ENCODE measurements at regions not wholly inside any gene's neighbourhood (a gene's known extent, or its start where the extent isn't known, plus 50 kb on each side); places are given as distances from the start of the nearest gene placed in this dataset.

- no peak overlapping the region for H3K4me3 ChIP-seq (ENCODE audit: low read depth, low read length)
- TF ChIP-seq, protein P1, sequence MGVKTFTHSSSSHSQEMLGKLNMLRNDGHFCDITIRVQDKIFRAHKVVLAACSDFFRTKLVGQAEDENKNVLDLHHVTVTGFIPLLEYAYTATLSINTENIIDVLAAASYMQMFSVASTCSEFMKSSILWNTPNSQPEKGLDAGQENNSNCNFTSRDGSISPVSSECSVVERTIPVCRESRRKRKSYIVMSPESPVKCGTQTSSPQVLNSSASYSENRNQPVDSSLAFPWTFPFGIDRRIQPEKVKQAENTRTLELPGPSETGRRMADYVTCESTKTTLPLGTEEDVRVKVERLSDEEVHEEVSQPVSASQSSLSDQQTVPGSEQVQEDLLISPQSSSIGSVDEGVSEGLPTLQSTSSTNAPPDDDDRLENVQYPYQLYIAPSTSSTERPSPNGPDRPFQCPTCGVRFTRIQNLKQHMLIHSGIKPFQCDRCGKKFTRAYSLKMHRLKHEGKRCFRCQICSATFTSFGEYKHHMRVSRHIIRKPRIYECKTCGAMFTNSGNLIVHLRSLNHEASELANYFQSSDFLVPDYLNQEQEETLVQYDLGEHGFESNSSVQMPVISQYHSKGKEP (tag by site-specific recombination; IDR thresholded peaks at IDR 0.05): no peak
- TF ChIP-seq, protein P2, sequence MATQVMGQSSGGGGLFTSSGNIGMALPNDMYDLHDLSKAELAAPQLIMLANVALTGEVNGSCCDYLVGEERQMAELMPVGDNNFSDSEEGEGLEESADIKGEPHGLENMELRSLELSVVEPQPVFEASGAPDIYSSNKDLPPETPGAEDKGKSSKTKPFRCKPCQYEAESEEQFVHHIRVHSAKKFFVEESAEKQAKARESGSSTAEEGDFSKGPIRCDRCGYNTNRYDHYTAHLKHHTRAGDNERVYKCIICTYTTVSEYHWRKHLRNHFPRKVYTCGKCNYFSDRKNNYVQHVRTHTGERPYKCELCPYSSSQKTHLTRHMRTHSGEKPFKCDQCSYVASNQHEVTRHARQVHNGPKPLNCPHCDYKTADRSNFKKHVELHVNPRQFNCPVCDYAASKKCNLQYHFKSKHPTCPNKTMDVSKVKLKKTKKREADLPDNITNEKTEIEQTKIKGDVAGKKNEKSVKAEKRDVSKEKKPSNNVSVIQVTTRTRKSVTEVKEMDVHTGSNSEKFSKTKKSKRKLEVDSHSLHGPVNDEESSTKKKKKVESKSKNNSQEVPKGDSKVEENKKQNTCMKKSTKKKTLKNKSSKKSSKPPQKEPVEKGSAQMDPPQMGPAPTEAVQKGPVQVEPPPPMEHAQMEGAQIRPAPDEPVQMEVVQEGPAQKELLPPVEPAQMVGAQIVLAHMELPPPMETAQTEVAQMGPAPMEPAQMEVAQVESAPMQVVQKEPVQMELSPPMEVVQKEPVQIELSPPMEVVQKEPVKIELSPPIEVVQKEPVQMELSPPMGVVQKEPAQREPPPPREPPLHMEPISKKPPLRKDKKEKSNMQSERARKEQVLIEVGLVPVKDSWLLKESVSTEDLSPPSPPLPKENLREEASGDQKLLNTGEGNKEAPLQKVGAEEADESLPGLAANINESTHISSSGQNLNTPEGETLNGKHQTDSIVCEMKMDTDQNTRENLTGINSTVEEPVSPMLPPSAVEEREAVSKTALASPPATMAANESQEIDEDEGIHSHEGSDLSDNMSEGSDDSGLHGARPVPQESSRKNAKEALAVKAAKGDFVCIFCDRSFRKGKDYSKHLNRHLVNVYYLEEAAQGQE (tag by site-specific recombination; IDR thresholded peaks at IDR 0.05): peak; percentile 65; the same call in 1 of the 2 replicates
- TF ChIP-seq ZNF549 (tag by site-specific recombination; IDR thresholded peaks at IDR 0.05) (no peak), SP7 (tag by site-specific recombination; IDR thresholded peaks at IDR 0.05) (no peak), MYNN (tag by site-specific recombination; IDR thresholded peaks at IDR 0.05; ENCODE audit: borderline replicate concordance) (no peak), ZNF280C (tag by site-specific recombination; IDR thresholded peaks at IDR 0.05) (no peak)
- no peaks in the 10 kb centered on the region for H3K9me3 ChIP-seq (ENCODE audit: control insufficient read depth, insufficient read depth, low read depth, low read length)
- no peaks in the 10 kb centered on the region for H3K36me3 ChIP-seq (ENCODE audit: control insufficient read depth in 2 of 2, insufficient read depth in 1 of 2, low read length in 2 of 2)
- H3K27ac ChIP-seq (ENCODE audit: extremely low read depth, low read depth, low read length): no peak overlapping the region
- no peaks in the 10 kb centered on the region for H3K4me1 ChIP-seq (ENCODE audit: control insufficient read depth, insufficient read depth, low read length)
- CTCF ChIA-PET: interaction anchor here (0.6 to 1.4 kb wide), 2 partner anchors 113 to 185 kb away, joined by 3 read pairs; no protein-coding TSS in a partner anchor
- POLR2A ChIA-PET: no interaction called here
These were observed 146.5 kb upstream of the FERMT1 start for GRCh38 chr20:6269168-6269873.

DNA sequence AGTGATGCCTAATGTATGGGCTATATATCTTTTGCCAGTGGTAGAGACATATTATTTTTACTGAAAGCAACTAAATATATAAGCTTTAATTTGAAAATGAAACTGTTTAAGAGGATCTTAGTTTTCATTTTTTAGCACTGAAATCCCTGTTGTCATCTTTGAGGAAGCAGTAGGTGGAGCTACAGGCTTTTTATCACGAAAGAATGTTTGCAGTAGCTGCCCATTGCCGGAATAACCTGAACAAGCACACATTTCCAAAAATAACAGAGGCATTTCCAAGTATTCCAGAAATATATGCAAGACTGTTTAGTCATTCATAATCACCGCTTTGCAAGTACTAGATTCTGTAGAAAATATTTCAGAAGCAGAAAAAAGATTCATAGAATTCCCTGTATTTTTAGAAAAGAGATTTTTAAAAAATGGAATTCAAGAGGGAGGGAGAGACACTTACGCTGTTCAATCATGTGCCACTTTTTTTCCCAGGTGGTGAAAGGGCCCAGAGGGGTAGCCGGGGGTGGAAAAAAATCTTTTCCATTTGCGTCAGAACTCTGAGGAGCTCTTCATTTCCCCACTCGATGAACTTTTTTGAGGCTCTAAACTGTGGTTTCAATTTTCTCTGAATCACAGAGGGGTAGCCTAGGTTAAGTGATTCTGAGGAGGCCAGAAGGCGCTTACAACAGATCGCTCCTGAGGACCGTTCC is 142.5 kb upstream of the FERMT1 start:
- CTCF ChIA-PET: interaction anchor here (0.6 to 1.8 kb wide), 28 partner anchors 9 to 1020 kb away, joined by 3 to 8 read pairs (median 3); no protein-coding TSS in a partner anchor
- no peaks in the 10 kb centered on the region for H3K9me3 ChIP-seq (ENCODE audit: control insufficient read depth, insufficient read depth, low read depth, low read length)
- H3K36me3 ChIP-seq (ENCODE audit: control insufficient read depth in 2 of 2, insufficient read depth in 1 of 2, low read length in 2 of 2): no peaks in the 10 kb centered on the region
- no peak overlapping the region for H3K27ac ChIP-seq (ENCODE audit: extremely low read depth, low read depth, low read length)
- H3K4me3 ChIP-seq (ENCODE audit: low read depth, low read length): no peak overlapping the region
- POLR2A ChIA-PET: no interaction called here
- no peak for TF ChIP-seq ZNF785 (tag by site-specific recombination; IDR thresholded peaks at IDR 0.05)
- no peak for TF ChIP-seq ZNF704 (tag by site-specific recombination; IDR thresholded peaks at IDR 0.05)
- TF ChIP-seq, protein P3, sequence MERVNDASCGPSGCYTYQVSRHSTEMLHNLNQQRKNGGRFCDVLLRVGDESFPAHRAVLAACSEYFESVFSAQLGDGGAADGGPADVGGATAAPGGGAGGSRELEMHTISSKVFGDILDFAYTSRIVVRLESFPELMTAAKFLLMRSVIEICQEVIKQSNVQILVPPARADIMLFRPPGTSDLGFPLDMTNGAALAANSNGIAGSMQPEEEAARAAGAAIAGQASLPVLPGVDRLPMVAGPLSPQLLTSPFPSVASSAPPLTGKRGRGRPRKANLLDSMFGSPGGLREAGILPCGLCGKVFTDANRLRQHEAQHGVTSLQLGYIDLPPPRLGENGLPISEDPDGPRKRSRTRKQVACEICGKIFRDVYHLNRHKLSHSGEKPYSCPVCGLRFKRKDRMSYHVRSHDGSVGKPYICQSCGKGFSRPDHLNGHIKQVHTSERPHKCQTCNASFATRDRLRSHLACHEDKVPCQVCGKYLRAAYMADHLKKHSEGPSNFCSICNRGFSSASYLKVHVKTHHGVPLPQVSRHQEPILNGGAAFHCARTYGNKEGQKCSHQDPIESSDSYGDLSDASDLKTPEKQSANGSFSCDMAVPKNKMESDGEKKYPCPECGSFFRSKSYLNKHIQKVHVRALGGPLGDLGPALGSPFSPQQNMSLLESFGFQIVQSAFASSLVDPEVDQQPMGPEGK (tag by site-specific recombination; IDR thresholded peaks at IDR 0.05): no peak
- TF ChIP-seq AEBP2 (tag by site-specific recombination; IDR thresholded peaks at IDR 0.05; ENCODE audit: borderline replicate concordance): no peak
- TF ChIP-seq ZSCAN5A (tag by site-specific recombination; IDR thresholded peaks at IDR 0.05): no peak
- no peak for TF ChIP-seq ZNF148 (tag by site-specific recombination; IDR thresholded peaks at IDR 0.05; ENCODE audit: borderline replicate concordance)
- TF ChIP-seq ZNF654 (tag by site-specific recombination; IDR thresholded peaks at IDR 0.05; ENCODE audit: low read depth): peak; percentile 38
- TF ChIP-seq ZNF175 (tag by site-specific recombination; IDR thresholded peaks at IDR 0.05): no peak
- no peaks in the 10 kb centered on the region for H3K4me1 ChIP-seq (ENCODE audit: control insufficient read depth, insufficient read depth, low read length)
